ENCODE measurements at regions not wholly inside any gene's neighbourhood (a gene's known extent, or its start where the extent isn't known, plus 50 kb on each side); places are given as distances from the start of the nearest gene placed in this dataset.

- Histone ChIP-seq H2AFZ (ENCODE audit: low read length) (no peak overlapping the region), H3K18ac (ENCODE audit: insufficient read length, low read depth, low read length) (no peak overlapping the region), H4K8ac (replicated peaks; ENCODE audit: insufficient read length, low read depth, low read length) (no peak overlapping the region), H3K27me3 (ENCODE audit: insufficient read depth, low read length) (no peaks in the 10 kb centered on the region), H2AK5ac (ENCODE audit: insufficient read length, low read length) (no peak overlapping the region), H3K79me2 (ENCODE audit: insufficient read depth, low read length) (no peaks in the 10 kb centered on the region), H2BK12ac (ENCODE audit: insufficient read length, low read depth, low read length) (no peak overlapping the region), H3K4ac (ENCODE audit: low read depth, low read length) (no peak overlapping the region), H3K79me1 (ENCODE audit: insufficient read depth, low read depth, low read length, poor library complexity, severe bottlenecking) (no peaks in the 10 kb centered on the region), H3K4me1 (ENCODE audit: insufficient read depth, low read length) (no peaks in the 10 kb centered on the region), H4K91ac (ENCODE audit: insufficient read length, low read depth, low read length) (no peak overlapping the region), H3K27ac (ENCODE audit: insufficient read length, low read depth, low read length) (no peak overlapping the region), H2BK120ac (ENCODE audit: low read depth, low read length, poor library complexity, severe bottlenecking) (no peak overlapping the region), H4K20me1 (ENCODE audit: control insufficient read depth, insufficient read depth, insufficient read length) (no peaks in the 10 kb centered on the region), H2BK5ac (ENCODE audit: insufficient read length, low read length) (no peak overlapping the region), H3K9ac (ENCODE audit: extremely low read depth, insufficient read length, low read length) (no peak overlapping the region), H2BK20ac (ENCODE audit: low read depth, low read length, poor library complexity, severe bottlenecking) (no peak overlapping the region), H3K23ac (ENCODE audit: insufficient read length, low read depth, low read length) (no peak overlapping the region), H3K56ac (ENCODE audit: insufficient read length, low read depth, low read length) (no peak overlapping the region), H3T11ph (ENCODE audit: low read length) (no peak overlapping the region), H3K9me3 (ENCODE audit: control insufficient read depth, low read depth, low read length) (no peaks in the 10 kb centered on the region), H4K5ac (ENCODE audit: insufficient read length, low read depth, low read length) (no peak overlapping the region), H2BK15ac (ENCODE audit: low read depth, low read length) (no peak overlapping the region), H3K23me2 (ENCODE audit: insufficient read length, low read depth, low read length, poor library complexity, severe bottlenecking) (no peaks in the 10 kb centered on the region), H3K14ac (ENCODE audit: insufficient read depth, low read length) (no peak overlapping the region; the same call in 1 of the 2 replicates), H3K4me2 (ENCODE audit: insufficient read depth, insufficient read length, low read length) (no peak overlapping the region)
- no peak overlapping the region; a peak in 1 of 7 replicates for H3K27ac Mint-ChIP-seq
- H3K27me3 Mint-ChIP-seq (ENCODE audit: low read depth), result peaks cover 8% of the 10 kb centered on the region
- DNase-seq, result no peak
- H3K9me3 Mint-ChIP-seq, result no peaks in the 10 kb centered on the region
- WGBS (ENCODE audit: extremely low coverage, insufficient read length, low lambda C conversion rate), result no CpG with 5 or more reads among the region's 11 CpGs
- no peaks in the 10 kb centered on the region for H3K36me3 Mint-ChIP-seq (ENCODE audit: insufficient read depth in 1 of 3, low read depth in 3 of 3)
- no peak overlapping the region for H3K4me3 Mint-ChIP-seq
- peaks cover 4 to 6% of the 10 kb centered on the region in 2 experiments; a peak in 2 of 4 replicates for H3K4me1 Mint-ChIP-seq
- TF ChIP-seq, protein P1, sequence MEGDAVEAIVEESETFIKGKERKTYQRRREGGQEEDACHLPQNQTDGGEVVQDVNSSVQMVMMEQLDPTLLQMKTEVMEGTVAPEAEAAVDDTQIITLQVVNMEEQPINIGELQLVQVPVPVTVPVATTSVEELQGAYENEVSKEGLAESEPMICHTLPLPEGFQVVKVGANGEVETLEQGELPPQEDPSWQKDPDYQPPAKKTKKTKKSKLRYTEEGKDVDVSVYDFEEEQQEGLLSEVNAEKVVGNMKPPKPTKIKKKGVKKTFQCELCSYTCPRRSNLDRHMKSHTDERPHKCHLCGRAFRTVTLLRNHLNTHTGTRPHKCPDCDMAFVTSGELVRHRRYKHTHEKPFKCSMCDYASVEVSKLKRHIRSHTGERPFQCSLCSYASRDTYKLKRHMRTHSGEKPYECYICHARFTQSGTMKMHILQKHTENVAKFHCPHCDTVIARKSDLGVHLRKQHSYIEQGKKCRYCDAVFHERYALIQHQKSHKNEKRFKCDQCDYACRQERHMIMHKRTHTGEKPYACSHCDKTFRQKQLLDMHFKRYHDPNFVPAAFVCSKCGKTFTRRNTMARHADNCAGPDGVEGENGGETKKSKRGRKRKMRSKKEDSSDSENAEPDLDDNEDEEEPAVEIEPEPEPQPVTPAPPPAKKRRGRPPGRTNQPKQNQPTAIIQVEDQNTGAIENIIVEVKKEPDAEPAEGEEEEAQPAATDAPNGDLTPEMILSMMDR (conservative IDR thresholded peaks at IDR 0.05), result no peak
Observed at GRCh38 chr1:226809785-226810571, 60.4 kb upstream of the PSEN2 start.

Data from H9 (cell line).